SK-N-SH (cell line): ENCODE measurements at regions not wholly inside any gene's neighbourhood (a gene's known extent, or its start where the extent isn't known, plus 50 kb on each side); places are given as distances from the start of the nearest gene placed in this dataset.

Experiments
- CTCF ChIA-PET: fragments of 300-600, 350-600 bp; formaldehyde crosslinking; extraction: SDS; loops from one replicate; lab custom pipeline; 2021; lab: Yijun Ruan, JAX
- POLR2A ChIA-PET: fragments of 350-600 bp; sonication (Branson Sonifier 250); formaldehyde crosslinking; extraction: SDS; loops from one replicate; lab custom pipeline; 2020; ENCODE audit warnings: antibody characterized with exemption, inconsistent platforms; lab: Yijun Ruan, JAX
- DNase-seq: peaks from one replicate; pipeline ENCODE4 v3.0.0; 2012
- H2AFZ ChIP-seq: fragments of 200-600 bp; sonication (generic); 2 replicates; pipeline ENCODE4 v1.8.1; 2016; ENCODE audit warnings: antibody characterized with exemption, mild to moderate bottlenecking, low read depth
- H3F3A ChIP-seq: fragments of 200-600 bp; sonication (generic); replicated peaks from 2 replicates; pipeline ENCODE3; 2016; ENCODE audit warnings: antibody characterized with exemption, mild to moderate bottlenecking; ENCODE audit not compliant: insufficient read depth
- H3K27ac ChIP-seq, 2 experiments: fragments of 200-500 bp in 1 of 2; fragments of 200-600 bp in 1 of 2; sonication (Bioruptor generic) in 1 of 2; sonication (generic), shearing (Covaris generic) in 1 of 2; 2 replicates each; pipeline versions ENCODE4 v1.5.1 to v1.6.1; 2014 to 2016; ENCODE audit warnings: low read depth in 2 of 2, inconsistent platforms in 1 of 2, low read length in 1 of 2, mild to moderate bottlenecking in 1 of 2, mixed read lengths in 1 of 2
- H3K27me3 ChIP-seq: fragments of 200-600 bp; sonication (generic), shearing (Covaris generic); 2 replicates; pipeline ENCODE4 v1.6.1; 2016; ENCODE audit warnings: mixed run types; ENCODE audit not compliant: insufficient read depth
- H3K36me3 ChIP-seq, 2 experiments: fragments of 200-500 bp in 1 of 2; fragments of 200-600 bp in 1 of 2; sonication (Bioruptor generic) in 1 of 2; sonication (generic) in 1 of 2; replicated peaks in 1 of 2; 2 replicates each; pipeline versions ENCODE3 to v1.5.1; 2014 to 2016; ENCODE audit warnings: low read length in 1 of 2, mild to moderate bottlenecking in 1 of 2; ENCODE audit not compliant: insufficient read depth in 2 of 2, control insufficient read depth in 1 of 2
- H3K4me1 ChIP-seq, 2 experiments: fragments of 200-500 bp in 1 of 2; fragments of 200-600 bp in 1 of 2; sonication (Bioruptor generic) in 1 of 2; sonication (generic), shearing (Covaris generic) in 1 of 2; 2 replicates each; pipeline versions ENCODE4 v1.5.1 to v1.6.1; 2014 to 2016; ENCODE audit warnings: low read depth in 1 of 2, low read length in 1 of 2, mixed run types in 1 of 2; ENCODE audit not compliant: insufficient read depth in 2 of 2, control insufficient read depth in 1 of 2
- H3K4me2 ChIP-seq: fragments of 200-600 bp; sonication (generic), shearing (Covaris generic); 2 replicates; pipeline ENCODE4 v1.6.1; 2017; ENCODE audit warnings: mixed run types
- H3K4me3 ChIP-seq, 2 experiments: fragments of 200-500 bp in 1 of 2; fragments of 200-600 bp in 1 of 2; sonication (Bioruptor generic) in 1 of 2; sonication (generic), shearing (Covaris generic) in 1 of 2; 2 replicates each; pipeline versions ENCODE4 v1.5.1 to v1.8.1; 2014 to 2016; ENCODE audit warnings: low read depth in 2 of 2, inconsistent platforms in 1 of 2, low read length in 1 of 2, mild to moderate bottlenecking in 1 of 2, mixed read lengths in 1 of 2, moderate library complexity in 1 of 2
- H3K79me2 ChIP-seq: fragments of 200-600 bp; sonication (generic); 2 replicates; pipeline ENCODE4 v1.8.1; 2017; ENCODE audit warnings: mild to moderate bottlenecking; ENCODE audit not compliant: insufficient read depth
- H3K9ac ChIP-seq: fragments of 200-600 bp; sonication (generic); 2 replicates; pipeline ENCODE4 v1.6.1; 2017; ENCODE audit warnings: mixed run types
- H3K9me2 ChIP-seq: fragments of 200-600 bp; sonication (generic); 2 replicates; pipeline ENCODE4 v1.6.1; 2017; ENCODE audit warnings: mixed run types
- H3K9me3 ChIP-seq: fragments of 200-600 bp; sonication (generic); 2 replicates; pipeline ENCODE4 v1.6.1; 2017; ENCODE audit warnings: mixed run types, mild to moderate bottlenecking, moderate library complexity
- H4K20me1 ChIP-seq: fragments of 200-600 bp; sonication (generic); 2 replicates; pipeline ENCODE4 v1.6.1; 2017; ENCODE audit warnings: mild to moderate bottlenecking, mixed run types; ENCODE audit not compliant: insufficient read depth
- EZH2phosphoT487 ChIP-seq: fragments of 200-600 bp; sonication (generic); IDR thresholded peaks from 2 replicates; pipeline ENCODE4 v1.6.1; 2017; ENCODE audit warnings: low read depth, mixed run types, mild to moderate bottlenecking, antibody characterized with exemption, moderate library complexity, borderline replicate concordance
- FOSL2 ChIP-seq: IDR thresholded peaks from 2 replicates; pipeline ENCODE4 v1.4.0; 2012; ENCODE audit warnings: low read depth, mild to moderate bottlenecking, moderate library complexity, borderline replicate concordance
- FOXJ3 ChIP-seq: sonication (generic); formaldehyde crosslinking; IDR thresholded peaks from 2 replicates; pipeline ENCODE4 v1.5.1; 2020; ENCODE audit warnings: mild to moderate bottlenecking, missing genetic modification reagents
- GATA2 ChIP-seq: sonication (generic); formaldehyde crosslinking; IDR thresholded peaks from 2 replicates; pipeline ENCODE4 v1.5.0; 2020; ENCODE audit warnings: mild to moderate bottlenecking, missing genetic modification reagents
- PBX3 ChIP-seq: IDR thresholded peaks from 2 replicates; pipeline ENCODE4; 2012
- SIN3A ChIP-seq: IDR thresholded peaks from 2 replicates; pipeline ENCODE4 v1.6.1; 2012; ENCODE audit warnings: low read depth, mild to moderate bottlenecking, low read length, moderate library complexity, borderline replicate concordance
- USF1 ChIP-seq: IDR thresholded peaks from 2 replicates; pipeline ENCODE4 v1.4.0; 2012; ENCODE audit warnings: low read depth, borderline replicate concordance
- USF2 ChIP-seq: fragments of 150-350 bp; IDR thresholded peaks from 2 replicates; pipeline ENCODE4 v1.6.1; 2017; ENCODE audit warnings: antibody characterized with exemption, low read length, low read depth, borderline replicate concordance
- WGBS: methylation state at CpG from one replicate; pipeline ENCODE4 v1.1.6; 2017; ENCODE audit warnings: low lambda C conversion rate; 5-methylcytosine and 5-hydroxymethylcytosine counted together

- no peaks in the 10 kb centered on the region for H3K79me2 ChIP-seq
- DNase-seq, result no peak
- CTCF ChIA-PET, result interaction anchor here (1.2 kb wide), 1 partner anchor 15 kb away, joined by 3 read pairs; no protein-coding TSS in a partner anchor
- H3K9me2 ChIP-seq, result no peaks in the 10 kb centered on the region
- H3K27me3 ChIP-seq, result no peaks in the 10 kb centered on the region
- no peaks in the 10 kb centered on the region for H3K9me3 ChIP-seq
- H3K36me3 ChIP-seq, result no peaks in the 10 kb centered on the region
- H3K27ac ChIP-seq, result no peak overlapping the region
- TF ChIP-seq FOSL2 (no peak), USF1 (no peak)
- TF ChIP-seq, all 33 proteins: peak for 0
- Histone ChIP-seq H3F3A (no peaks in the 10 kb centered on the region), H2AFZ (no peak overlapping the region), H3K4me3 (no peak overlapping the region), H3K4me1 (no peaks in the 10 kb centered on the region), H4K20me1 (no peaks in the 10 kb centered on the region), H3K9ac (no peak overlapping the region), H3K4me2 (no peak overlapping the region)
- WGBS, result 31% methylated on average over 2 of the region's 2 CpGs
- POLR2A ChIA-PET, result no interaction called here
Observed at GRCh38 chr15:46652266-46652665, 1017.4 kb downstream of the SQOR start.

GRCh38 chr15:46654993-46655392 lies 1020.2 kb downstream of the SQOR start:
- no peaks in the 10 kb centered on the region for H4K20me1 ChIP-seq
- no peaks in the 10 kb centered on the region for H3K79me2 ChIP-seq
- no peak overlapping the region for H3K4me2 ChIP-seq
- H3K36me3 ChIP-seq, result no peaks in the 10 kb centered on the region
- ChIA-PET CTCF (interaction anchor here (2.1 kb wide), 1 partner anchor 12 kb away, joined by 6 read pairs; no protein-coding TSS in a partner anchor), POLR2A (no interaction called here)
- no peak overlapping the region for H3K4me3 ChIP-seq
- H3K9me3 ChIP-seq, result no peaks in the 10 kb centered on the region
- H3F3A ChIP-seq, result no peaks in the 10 kb centered on the region
- H3K9me2 ChIP-seq, result no peaks in the 10 kb centered on the region
- 25% methylated on average over 2 of the region's 2 CpGs for WGBS
- H2AFZ ChIP-seq, result no peak overlapping the region
- no peaks in the 10 kb centered on the region for H3K27me3 ChIP-seq
- no peak for DNase-seq
- TF ChIP-seq USF1 (no peak), USF2 (no peak), GATA2 (CRISPR knock-in tag) (no peak), PBX3 (no peak), SIN3A (no peak), EZH2phosphoT487 (no peak), FOXJ3 (CRISPR knock-in tag) (no peak)
- TF ChIP-seq, all 33 proteins: peak for 0
- H3K27ac ChIP-seq, result no peak overlapping the region
- H3K9ac ChIP-seq, result no peak overlapping the region
- H3K4me1 ChIP-seq, result no peaks in the 10 kb centered on the region
